HG02678 (cell line): ENCODE measurements at regions not wholly inside any gene's neighbourhood (a gene's known extent, or its start where the extent isn't known, plus 50 kb on each side); places are given as distances from the start of the nearest gene placed in this dataset.
A peak's percentile ranks its signal among the peaks of the same experiment; 100 is the strongest.

Experiments used
- ATAC-seq: cut with Tn5 transposase; IDR thresholded peaks from one replicate; pipeline ENCODE4 v1.9.1; 2021; ENCODE audit warnings: mild to moderate bottlenecking, moderate library complexity; ENCODE audit not compliant: unreplicated experiment

DNA sequence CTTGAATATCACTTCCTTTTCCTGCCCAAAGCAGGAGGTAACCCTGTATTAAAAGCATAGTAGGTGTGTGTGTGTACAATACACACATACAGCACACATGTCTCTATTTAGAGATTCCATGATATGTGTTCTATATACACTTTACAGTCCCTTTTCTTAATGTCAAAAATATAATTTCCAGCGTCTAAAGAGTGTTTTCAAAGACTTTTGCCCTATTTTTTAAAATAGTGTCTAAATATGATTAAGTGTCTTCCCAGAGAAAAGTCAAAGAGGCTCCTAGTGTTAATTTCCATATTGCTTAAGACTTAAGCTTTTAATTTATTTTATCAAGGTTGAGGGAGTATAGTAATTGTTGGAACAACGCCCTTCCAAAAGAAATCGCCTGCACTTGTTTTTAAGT, 420.3 kb upstream of the POU3F3 start:
- ATAC-seq, result no peak

DNA sequence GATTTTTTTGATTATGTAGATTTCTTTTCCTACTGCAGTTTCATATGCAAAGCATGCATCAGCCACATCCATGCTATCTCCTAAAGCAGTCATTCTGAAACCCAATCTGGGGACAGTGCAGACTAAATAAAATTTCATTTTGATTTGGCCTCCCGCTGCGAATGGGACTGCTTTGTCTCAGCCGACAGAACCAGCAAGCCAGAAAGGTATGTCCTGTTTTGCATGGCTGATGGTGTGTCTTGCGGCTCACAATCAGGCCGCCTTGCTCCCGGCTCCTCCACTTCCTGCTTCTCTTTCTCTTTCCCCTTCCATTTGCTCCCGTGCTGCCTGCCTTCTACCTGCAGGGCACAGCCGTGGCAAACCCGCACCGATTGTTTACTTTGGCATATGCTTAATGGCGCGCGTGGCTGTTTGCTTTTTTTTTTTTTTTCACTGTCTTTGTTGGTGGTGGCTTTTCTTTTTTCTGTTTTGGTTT, 419.6 kb upstream of the POU3F3 start:
- peak; percentile 51 for ATAC-seq

GRCh38 chr2:104434966-104435365, 418.9 kb upstream of the POU3F3 start:
- no peak for ATAC-seq

DNA sequence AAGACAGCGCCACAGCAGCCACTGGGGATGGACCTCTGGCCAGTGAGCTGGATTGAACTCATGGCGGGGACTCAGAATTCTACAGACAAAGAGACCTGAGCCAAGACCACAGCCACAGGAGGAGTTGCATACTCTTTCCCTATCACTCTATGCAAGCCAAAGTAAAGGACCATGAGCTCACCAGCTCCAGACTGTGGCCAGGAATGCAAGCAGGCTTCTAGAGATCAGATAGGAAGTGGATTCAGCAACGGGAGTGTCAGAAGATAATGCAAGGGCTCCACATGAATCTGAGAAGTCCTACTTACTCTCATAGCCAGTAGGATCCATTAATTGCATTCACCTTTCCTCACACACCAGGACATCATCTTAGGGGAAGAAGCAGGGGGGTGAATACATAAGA, 415.4 kb upstream of the POU3F3 start:
- ATAC-seq, result no peak

DNA sequence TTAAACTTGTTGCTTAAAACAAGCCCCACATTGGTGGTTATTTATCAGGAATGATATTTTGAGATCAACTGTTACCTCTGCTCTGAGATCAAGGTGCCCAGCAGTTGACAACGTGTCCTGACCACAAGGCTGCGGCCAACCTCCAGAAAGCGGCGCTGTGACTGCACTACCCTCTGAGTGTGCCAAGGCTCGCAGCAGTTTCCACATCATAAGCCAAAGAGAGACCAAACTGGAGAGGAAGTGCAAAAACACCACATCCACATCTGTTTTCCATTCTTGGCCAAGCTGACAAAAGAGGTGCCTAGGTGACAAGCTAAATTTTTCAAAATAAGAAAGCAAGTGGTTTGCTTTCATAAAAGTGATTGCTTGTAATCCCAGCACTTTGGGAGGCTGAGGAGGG, 410.8 kb upstream of the POU3F3 start:
- no peak for ATAC-seq

- ATAC-seq, result no peak
Measured at GRCh38 chr2:104444392-104444791, 409.5 kb upstream of the POU3F3 start.

DNA sequence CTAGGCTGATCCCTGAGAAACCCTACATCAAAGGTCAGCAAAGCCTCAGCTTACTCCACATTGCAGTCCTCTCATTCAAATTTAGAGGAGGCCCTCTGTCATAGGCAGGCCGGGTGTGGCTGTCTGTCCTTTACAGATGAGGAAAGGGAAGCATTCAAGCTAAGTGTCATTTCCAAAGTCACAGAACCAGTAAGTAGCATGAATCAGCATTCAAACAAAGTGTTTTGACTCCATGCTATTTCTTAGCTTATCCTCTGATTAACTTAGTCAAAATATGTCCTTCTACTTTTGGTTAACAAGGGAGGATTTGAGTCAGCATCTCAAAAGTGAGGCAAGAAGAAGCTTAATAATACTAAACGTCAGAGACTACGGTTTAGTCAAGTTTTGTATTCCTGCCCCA, 409.0 kb upstream of the POU3F3 start:
- ATAC-seq, result no peak

- no peak for ATAC-seq
Measured at GRCh38 chr2:104447831-104448434, 406.0 kb upstream of the POU3F3 start.

DNA sequence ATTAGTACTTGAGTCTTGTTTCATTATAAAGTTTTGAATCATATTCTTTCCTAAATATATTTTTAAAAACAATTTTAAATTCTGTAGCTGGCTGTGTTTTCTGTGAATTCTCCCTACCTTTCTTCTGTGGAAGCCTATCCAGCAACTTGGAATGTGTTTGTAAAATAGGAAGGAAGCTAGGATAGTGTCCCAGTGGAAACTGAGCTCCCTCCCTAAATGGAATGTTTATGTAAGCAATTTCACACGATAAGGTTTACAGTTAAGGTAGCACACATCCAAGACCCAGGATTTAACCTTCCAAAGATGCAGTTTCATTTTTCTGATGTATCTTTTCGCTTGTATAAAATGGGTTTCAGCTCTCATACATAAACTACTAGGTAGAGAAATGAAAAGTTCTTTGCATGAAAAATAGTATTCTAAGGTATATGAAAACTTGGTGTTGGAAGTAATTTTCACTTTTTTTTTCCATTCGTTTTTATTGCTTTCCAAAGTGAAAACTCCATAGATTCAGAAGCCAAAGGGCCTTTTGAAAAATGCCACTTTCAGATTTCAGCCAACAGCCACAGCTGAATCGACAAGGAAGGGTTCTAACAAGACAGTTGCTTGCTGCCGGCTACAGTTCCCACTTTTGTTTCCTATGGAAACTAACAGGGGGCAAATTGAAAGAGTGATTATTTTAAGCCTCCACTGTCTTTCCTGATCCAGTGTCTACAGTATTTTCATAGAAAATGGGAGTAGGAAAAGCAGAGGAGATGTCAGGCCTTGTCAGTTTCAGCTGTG, 405.1 kb upstream of the POU3F3 start:
- no peak for ATAC-seq

GRCh38 chr2:104452558-104452957, 401.4 kb upstream of the POU3F3 start:
- ATAC-seq, result no peak

- ATAC-seq, result no peak
Measured at GRCh38 chr2:104462731-104463130, 391.2 kb upstream of the POU3F3 start.

- no peak for ATAC-seq
Measured at GRCh38 chr2:104465981-104466380, 387.9 kb upstream of the POU3F3 start.

- no peak for ATAC-seq
Measured at GRCh38 chr2:104468846-104469245, 385.1 kb upstream of the POU3F3 start.

DNA sequence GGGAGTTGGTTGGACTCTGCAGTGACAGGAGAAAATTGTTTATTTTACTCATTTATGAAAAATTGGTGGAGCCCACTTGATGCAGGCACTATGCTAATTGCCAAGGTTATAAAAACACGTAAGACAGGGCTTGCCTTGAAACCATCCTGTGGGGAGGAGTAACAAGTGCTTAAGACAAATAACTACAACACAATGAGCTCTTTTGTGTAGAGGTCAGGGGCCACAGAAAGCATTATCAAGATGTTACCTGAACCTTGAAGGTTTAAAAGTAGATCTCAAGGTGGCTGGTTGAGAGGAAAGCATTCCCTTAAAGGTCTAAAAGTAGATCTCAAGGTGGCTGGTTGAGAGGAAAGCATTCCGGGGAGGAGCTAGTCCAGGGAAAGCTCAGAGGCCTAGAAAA, 381.8 kb upstream of the POU3F3 start:
- no peak for ATAC-seq

DNA sequence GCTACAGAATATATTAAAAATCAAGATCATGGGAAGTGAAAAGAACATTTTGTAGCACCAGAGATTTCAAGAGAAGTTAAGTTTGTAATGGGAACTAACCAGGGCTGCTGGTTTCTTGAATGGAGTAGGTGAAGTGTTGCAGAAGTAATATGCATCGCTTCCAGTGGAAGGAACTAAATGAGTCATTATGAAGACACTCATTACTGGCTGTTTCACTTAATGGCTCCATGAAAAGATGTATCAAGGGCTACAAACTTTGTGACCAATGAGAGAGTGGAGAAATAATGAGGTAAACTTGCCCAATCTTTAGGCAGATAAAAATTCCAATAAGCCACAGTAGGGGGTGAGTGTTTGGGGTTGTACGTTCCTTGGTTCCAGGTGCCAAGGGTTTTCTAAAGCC, 380.4 kb upstream of the POU3F3 start:
- ATAC-seq, result no peak

DNA sequence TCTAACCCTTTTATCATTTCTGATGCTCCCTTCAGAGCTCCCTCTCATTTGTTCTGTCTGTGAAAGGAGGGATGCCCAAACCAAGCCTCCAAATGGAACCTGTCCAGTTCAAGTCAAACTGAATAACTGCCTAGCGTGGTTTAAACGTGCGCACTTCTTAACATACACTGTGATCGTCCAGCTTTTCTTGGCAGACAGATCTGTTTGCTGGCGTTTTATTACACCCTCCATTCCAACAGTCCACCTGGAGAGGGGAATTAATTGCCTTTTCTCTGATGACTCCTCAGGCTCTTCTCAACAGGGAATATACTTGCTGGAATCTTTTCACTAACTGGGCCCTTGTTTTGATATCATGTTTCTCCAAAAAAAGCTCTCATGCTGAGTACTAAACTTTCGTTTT, 379.2 kb upstream of the POU3F3 start:
- ATAC-seq, result no peak

GRCh38 chr2:104476075-104476474, 377.8 kb upstream of the POU3F3 start:
- ATAC-seq, result no peak

DNA sequence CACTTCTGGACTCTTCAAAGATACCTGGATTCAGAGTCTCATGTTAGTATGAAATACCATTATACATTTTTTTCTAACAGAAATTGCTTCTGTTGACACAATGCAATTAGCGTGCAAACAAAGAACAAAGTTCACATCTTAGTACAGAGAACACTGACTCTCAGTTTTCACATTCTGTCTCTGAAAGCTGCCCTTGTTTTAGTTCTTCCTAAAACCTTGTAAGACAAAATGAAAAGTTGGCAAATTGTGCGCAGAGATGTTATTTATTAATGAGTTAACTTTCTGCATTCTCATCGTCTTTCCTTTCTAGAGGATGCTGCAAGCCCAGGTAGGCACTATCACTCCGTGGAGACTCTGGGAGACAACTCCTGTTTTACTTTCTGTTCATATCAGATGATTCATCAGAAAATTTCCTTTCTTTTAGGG, 377.3 kb upstream of the POU3F3 start:
- ATAC-seq, result no peak

GRCh38 chr2:104481341-104481740, 372.6 kb upstream of the POU3F3 start:
- ATAC-seq, result no peak

DNA sequence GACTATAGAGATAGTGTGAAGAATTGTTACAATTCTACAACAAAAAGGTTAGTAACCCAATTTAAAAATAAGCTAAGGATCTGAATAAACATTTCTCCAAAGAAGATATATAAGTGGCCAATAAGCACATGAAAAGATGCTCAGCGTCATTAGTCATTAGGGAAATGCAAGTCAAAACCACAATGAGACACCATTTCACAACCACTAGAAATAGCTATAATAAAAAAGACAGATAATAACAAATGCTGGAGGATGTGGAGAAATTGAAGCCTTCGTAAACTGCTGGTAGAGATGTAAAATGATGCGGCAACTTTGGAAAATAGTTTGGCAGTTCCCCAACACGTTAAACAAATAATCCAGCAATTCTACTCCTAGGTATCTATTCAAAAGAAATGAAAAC, 366.5 kb upstream of the POU3F3 start:
- ATAC-seq, result no peak

GRCh38 chr2:104493698-104494097, 360.2 kb upstream of the POU3F3 start:
- ATAC-seq, result no peak

- no peak for ATAC-seq
Measured at GRCh38 chr2:104501342-104501741, 352.6 kb upstream of the POU3F3 start.

- no peak for ATAC-seq
Measured at GRCh38 chr2:104501929-104502328, 352.0 kb upstream of the POU3F3 start.
